ENCODE measurements at regions not wholly inside any gene's neighbourhood (a gene's known extent, or its start where the extent isn't known, plus 50 kb on each side); places are given as distances from the start of the nearest gene placed in this dataset.

DNA sequence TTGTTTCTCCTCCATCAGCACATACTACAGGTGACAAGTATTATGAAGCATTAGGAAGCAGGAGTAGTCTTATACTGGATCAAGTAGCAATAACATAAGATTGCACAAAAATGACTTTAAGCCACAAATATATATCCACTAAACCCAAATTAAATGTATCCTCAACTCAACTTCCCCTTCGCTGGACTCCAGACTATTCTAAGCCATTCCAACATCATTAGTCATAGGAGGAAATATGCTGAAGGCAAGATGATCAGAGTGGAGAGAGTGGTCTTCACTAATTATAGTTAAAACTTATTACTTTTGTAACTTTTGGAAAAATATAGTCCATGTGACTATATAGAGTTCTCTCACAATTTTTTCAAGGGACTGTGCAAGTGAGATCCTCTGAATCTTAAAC lies 390.7 kb upstream of the ZP4 start:
- peak; percentile 60 for DNase-seq (ENCODE audit: low read depth)

DNA sequence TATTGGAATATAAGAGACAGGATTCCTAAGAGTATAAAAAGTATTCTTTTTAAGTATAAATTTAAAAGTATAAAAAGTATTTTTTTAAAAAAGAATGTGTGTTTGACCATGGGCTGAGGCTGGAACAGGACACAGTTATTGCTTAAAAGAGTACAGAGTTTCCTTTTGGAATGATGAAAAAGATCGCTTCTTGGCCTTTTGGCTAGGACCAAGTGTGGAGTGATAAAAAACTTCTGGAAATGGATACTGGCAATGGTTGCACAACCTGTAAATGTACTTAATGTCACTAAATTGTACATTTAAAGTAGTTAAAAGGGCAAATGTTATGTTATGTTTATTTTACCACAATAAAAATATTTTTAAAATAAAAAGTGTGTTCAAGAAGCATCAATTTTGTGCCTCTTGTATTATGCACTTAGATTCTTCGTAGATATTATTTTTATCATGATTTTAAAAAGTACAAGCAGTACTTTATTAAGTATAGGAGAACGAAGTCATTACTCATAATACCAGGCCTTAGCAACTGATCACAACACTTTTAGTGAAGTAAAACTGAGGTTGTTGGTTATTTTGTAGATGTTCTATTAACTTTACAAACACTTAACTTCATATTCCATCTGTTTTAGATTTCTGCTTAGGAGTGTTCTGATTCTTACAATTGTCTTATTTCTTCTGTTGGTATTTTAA lies 389.1 kb upstream of the ZP4 start:
- no peak for DNase-seq (ENCODE audit: low read depth)

DNA sequence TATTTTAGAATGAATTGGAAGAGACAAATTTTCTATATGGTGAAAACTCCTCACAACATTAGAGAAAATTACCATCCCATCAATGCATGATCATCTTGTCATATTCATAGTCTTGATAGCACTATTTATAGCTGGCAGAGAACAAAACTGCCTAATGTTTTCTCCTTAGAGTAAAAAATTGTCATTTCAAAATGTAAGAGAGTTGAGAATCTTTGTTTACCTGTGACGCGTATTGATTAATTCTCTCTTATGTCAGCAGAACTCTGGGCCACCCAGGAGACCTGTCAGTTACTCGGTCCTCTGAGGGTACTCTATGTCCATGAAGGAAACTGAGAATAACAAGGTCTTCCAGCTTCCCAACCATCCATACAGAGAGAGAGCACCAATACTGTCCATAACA lies 381.4 kb upstream of the ZP4 start:
- no peak for DNase-seq (ENCODE audit: low read depth)

DNA sequence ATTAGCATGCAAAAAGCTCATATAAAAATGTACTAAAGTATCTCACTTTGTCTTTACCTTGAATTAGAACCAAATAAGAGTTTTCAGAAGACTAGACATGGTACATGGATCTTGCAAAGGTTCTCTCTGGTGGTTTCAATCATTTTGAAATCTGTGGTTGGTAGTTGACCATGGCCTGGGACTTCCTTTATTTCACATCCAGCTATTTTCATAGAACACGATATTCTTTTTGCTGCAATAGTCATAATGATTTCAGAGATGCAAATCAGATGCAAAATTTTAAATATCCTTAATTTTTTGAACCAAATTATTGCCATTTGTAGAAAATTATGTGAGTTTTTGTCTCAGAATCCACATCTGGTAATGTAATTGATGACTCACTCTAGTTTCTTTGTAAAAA lies 375.1 kb upstream of the ZP4 start:
- DNase-seq (ENCODE audit: low read depth): no peak

DNA sequence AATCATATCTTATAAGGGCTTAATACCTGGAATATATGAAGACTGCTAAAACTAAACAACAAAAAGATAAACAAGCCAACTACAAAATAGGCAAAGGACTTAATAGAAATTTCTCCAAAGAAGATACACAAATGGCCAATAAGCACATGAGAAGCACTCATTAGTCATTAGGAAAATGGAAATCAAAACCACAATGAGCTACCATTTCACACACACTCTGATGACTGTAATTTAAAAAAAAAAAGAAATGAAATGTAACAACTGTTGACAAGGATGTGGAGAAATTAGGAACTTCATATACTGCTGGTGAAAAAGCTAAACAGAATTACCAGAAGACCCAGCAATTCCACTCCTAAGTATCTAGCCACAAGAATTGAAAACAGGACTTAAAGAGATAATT lies 374.2 kb upstream of the ZP4 start:
- DNase-seq (ENCODE audit: low read depth): peak; percentile 7

DNA sequence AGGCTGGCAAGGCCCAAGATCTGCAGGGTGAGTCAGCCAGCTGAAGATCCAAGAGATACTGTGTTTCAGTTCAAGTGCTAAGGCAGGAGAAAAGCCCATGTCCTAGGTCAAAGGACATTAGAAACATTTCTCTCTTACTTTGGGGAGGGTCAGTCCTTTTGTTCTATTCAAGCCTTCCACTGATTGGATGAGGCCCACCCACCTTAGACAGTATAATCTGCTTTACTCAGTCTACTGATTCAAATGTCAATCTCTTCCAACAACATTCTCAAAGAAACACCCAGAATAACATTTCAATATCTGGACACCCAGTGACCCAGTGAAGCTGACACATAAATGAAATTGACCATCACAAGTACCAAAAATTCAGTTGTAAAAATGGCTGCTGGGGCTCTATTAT lies 367.8 kb upstream of the ZP4 start:
- DNase-seq (ENCODE audit: low read depth): no peak

DNA sequence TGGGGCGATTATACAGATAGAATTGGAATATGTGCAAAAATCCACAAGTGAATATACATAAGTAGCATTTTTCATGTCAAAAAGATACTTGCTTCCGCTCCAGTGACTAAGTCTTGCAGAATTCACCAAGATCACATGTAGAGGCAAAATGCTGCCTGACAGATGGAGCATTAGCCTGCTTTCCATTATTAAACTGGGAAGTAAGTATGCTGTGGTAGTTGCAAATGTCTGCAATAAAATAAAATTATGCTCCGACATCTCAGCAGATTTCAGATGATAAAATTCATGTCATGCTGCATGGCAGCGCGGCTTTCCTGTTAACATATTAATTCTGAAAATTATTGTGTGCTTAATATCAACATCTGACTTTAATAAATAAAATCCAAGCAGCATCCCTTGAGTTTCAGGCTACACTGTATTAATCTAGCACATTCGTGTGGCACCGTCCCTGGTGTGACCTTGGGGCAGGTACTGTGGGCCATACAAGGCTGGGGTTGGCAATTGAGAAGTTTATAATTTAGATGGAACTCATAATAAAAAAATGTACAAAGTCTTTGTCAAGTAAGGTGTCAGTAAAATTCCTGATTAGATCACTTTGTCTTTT lies 366.4 kb upstream of the ZP4 start:
- DNase-seq (ENCODE audit: low read depth): peak; percentile 53

DNA sequence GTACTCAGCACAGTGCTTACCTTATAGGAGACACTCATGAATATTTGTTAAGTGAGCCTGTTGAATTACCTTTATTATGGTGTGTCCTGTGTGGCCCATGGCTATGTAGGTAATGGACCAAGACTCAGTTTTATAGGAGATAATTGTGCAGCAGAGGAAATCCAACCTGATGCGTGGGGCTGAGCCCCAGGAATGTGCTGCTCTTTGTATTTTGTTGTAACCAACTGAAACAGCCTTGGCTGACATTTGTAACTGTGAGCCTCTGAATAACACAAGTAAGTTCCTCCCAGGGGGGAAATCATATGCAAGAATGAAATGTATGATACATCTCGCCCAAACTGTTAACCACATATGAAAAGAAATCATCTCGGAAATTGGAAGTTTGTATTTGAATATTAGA lies 364.2 kb upstream of the ZP4 start:
- DNase-seq (ENCODE audit: low read depth): no peak

DNA sequence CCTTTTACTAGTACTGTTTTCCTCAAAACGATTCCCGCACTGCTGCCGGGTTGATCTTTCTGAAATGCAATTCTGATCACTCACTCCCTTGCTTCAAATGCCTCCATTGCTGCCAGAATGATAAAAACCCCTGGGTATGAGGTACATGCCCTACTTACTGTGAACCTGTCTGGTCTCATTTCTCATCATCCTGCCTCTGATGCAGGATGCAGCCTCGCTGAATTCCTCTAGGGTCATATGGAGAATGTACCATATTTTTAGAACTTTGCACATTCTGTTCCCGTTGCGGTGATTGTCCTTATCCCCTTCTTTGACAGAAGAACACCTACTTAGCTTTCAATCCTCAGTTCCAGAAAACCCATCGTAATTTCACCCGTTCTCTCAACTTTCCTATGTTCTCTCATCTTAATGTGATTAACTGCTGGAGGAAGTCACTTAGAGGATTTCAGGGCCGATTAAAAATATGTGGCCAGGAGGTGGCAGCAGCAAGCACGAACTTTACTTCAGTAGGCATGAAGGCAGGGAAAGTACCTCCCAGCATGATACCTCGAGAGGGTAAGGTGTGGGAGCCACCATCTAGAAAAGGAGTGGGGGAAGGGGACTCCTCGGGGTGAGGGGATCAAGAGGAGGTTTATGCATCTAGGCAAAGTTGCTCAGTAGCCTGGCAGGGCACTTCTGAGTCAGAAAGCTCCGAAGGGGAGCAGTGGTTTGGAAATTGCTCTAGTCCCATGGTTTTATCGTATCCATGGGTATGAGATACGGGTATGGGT lies 361.5 kb upstream of the ZP4 start:
- DNase-seq (ENCODE audit: low read depth): peak; percentile 72

DNA sequence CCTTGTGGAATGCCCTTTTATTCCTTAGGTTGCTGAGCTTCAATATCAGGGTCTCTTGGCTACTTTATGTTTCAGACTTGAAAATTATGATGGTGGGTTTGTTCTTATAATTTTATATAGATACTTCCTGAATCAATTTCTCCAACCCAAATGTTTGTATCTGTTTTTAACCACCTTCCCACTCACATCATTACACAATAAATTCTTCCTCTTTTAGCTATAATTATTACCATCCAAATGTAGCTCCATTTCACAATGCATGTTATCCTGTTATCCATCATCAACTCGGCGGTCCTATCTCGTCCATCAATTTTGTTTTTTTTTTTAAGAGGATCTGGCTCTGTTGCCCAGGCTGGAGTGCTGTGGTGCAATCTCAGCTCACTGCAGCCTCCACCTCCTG lies 357.6 kb upstream of the ZP4 start:
- DNase-seq (ENCODE audit: low read depth): no peak

DNA sequence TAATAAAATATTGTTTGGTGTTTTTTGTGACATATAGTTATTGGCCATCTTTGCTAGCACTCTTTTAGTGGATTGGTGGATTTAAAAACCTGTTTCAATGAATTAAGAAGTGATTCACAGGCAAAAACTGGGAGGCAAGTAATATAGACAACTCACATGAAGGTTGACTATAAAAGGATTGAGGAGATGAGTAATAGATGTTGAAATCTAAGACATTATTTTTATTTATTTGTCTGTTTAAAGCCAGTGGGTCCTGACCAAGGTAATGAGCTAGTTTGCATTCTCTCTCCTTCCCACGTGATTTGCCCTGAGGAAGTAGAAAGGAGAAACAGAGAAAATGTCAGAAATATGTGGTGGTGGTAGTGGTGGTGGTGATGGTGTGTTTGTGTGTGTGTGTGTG lies 351.5 kb upstream of the ZP4 start:
- peak; percentile 42 for DNase-seq (ENCODE audit: low read depth)

DNA sequence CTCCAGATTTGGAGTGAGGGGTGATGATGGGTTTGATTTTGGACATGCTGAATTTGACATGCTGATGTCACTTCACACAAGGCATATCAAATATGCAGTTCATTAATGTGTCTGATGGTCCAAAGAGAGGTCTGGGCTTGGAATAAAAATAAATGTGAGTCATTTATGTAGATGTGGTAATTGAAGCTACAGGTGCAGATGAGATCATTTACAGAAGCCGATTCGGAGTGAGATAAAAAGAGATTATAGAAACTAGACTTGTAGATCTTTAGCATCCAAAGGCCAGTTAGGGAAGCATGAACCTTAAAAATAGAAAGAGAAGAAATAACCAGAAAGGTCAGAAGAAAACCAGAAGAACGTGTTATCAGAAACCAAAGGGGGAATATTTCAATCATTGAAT lies 350.9 kb upstream of the ZP4 start:
- DNase-seq (ENCODE audit: low read depth): no peak

DNA sequence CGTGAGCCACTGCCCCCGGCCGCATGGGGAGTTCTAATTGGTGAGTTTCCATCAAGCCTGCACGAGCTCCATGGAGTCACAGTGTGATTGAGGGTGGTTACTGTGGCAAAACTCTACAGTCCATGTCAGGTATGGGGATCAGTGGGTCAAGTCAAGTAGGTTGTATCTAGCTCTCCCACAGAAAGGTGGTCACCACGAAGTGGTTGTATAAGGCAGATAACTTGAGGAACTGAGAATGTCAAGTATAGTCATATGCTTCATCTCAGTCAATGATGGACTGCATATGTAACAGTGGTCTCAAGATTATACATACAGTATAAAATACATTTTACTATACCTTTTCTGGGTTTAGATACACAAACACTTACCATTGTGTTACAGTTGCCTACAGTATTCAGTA lies 348.6 kb upstream of the ZP4 start:
- no peak for DNase-seq (ENCODE audit: low read depth)

DNA sequence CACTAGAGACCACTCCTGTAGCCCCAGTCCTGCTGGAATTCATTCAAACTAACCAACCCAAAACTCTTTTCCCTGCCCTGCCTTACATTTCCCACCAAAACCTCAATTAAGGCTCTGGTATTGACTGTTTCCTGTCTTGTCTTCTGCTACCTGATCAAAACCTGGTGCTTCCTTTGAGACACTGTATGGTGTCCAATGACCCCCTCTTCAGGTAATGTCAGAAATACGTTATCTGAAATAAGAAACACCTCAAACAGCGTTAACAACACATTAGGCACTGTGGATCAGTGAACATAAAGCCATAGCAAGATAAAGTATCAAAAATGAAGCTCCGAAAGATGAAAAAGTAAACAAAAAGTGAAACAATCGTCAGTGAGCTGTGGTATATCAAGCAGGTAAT lies 343.2 kb upstream of the ZP4 start:
- DNase-seq (ENCODE audit: low read depth): no peak

DNA sequence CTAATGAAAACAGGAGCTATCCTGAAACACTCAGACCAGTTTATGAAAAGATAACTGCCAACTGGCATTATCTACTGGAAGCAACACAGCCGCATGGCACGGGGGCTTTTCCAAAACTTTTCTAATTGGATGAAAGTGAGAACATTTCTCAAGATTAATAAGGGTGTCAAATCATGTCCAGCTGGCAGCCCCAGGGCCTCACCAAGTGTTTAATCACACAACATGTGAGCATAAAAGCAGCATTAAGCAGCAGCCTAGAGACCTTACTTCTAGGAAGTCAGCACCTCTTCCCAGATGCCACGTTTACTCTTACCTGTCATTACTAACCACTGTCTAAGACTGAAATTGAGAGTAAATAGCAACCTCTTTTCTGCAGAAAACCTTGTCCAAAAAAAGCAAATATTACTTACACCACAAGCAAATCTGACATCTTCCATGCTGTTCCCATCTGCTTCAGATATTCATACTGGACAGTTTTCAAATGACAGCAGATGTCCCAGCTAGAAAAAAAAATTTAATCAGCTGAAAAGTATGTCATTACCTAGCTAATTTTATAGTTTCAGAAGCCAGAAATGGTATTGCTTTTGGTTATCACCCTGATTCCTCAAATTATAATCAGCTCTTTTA lies 341.5 kb upstream of the ZP4 start:
- DNase-seq (ENCODE audit: low read depth): no peak

DNA sequence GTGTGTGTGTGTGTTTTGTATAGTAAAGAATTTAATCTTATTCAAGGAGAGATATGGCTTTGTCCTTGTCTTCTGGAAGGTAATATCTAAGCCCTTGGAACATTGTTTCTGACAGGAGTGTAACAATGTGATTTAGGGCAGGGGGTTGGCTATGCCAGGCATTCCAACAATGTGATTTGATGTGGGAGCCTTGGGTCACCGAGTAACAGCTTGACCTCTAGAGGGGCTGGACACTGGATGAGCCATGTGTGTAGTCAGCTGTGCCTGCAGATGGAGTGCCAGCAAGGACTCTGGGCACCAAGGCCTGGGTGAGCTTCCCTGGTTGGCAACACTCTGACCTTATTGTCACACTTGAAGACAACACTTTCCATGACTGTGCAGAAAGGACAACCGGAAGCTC lies 336.1 kb upstream of the ZP4 start:
- no peak for DNase-seq (ENCODE audit: low read depth)

DNA sequence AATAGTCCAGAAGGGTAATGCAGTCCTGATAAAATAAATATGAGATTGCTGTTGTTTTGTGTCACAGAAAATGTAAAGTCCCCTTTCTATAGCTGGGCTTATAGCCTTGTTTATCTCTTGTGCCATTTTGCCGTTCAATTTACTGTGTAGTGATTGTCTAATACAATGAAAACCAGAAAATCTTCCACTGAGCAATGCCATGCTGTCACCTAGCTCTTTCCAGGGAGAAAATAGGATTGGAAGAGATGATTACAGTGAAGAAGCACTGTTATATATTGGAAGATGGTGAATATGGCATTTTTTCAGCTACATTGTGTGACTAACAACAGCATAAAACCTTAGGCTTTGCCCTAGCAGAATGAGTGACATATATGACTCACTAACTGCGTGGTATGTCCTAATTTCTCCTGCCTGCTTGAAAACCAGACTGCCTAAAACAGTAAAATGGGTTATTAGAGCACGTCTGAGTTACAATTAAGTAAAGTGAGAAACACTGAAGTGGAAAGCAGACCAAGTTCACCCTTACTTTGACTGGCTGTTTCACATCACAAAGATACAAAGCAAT lies 332.4 kb upstream of the ZP4 start:
- peak; percentile 75 for DNase-seq (ENCODE audit: low read depth)

DNA sequence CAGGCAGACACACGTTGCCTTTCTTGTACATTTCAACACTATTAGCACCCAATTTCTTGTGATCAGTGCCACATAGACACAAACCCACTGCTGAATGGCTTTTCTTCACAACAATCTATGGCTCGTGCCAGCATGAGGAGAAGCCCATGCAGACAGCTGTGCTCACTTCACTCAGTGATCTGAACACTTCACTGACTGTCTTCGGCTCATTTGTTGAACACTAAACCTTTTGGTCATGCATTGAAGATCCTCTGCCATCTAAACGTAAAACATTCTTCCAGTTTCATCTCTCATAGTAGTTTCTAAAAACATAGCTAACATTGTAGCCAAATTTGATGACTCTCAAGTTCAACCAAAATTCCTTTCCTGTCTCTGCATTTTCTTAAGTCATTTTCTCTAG lies 331.0 kb upstream of the ZP4 start:
- no peak for DNase-seq (ENCODE audit: low read depth)

DNA sequence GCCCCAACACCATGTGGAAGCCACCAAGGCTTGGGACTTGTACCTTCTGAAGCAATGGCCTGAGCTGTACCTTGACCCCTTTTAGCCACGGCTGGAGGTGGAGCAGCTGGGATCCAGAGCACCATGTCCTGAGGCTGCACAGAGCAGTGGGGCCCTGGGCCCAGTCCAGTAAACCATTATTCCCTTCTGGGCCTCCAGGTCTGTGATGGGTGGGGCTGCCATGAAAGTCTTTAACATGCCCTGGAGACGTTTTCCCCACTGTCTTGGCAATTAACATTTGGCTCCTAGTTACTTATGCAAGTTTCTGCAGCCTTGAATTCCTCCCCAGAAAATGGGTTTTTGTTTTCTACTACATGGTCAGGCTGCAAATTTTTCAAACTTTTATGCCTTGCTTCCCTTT lies 323.7 kb upstream of the ZP4 start:
- no peak for DNase-seq (ENCODE audit: low read depth)

DNA sequence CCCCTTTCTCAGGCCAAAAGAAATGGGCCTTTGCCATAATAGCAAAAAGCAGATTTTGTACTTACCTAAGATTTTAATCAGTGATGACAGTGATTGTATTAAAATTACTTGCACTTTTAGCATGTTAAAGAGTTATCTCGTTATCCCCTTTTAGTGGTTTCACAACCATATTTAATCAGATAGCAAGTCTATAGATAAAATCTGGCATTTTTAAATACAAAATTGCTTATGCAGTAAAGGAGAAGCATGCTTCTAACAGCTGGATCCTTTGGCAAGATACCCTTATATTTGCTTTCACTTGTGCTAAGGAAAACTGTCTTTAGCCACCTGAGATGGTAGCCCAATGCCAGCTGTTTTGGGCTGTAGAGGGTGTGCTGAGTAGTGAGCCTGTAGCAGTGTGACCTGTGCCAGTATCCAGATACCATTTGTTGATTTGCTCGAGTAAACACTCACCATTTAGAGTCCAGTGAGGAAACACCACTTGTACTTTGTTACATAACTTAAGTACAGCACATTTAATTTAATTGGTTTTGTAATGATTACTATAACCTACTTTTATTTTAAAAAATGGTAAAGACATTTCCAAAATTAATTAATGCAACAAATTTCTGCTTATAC lies 314.4 kb upstream of the ZP4 start:
- no peak for DNase-seq (ENCODE audit: low read depth)

DNA sequence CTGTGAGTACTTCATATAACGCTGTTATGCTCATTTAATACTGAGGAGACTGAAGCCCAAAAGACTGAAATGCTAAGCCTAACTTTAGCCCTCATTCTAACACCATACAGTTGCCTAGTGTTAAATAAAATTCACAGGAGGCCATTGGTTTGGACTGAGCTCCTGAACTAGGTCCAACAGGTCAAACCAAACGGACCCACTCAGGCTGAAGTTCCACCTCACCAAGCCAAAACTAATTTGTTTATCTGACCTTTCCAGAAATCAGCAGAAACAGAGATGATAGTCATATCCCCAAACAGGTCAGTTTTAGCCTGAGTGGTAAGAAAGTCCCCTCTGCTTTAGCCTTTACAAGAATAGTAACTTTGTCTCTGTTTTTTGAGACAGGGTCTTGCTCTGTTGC lies 311.3 kb upstream of the ZP4 start:
- no peak for DNase-seq (ENCODE audit: low read depth)

DNA sequence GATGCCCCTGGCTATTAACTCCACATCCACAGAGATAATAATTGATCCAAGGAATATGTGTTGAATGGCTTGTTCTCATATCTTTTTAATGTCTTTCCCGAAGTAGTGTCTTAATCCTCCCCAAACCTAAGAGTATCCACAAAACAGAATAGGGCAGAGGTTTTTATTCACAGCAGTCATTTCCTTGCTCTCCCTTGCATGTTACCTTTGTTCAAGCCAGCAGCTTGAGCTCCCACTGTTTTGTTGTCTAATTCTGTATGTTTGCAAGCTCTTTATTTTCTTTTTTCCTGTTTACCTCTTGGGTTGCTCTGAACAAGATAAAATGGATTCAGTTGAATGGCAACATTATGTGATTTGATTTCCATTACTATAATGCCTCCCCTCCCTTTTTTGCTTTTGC lies 308.6 kb upstream of the ZP4 start:
- no peak for DNase-seq (ENCODE audit: low read depth)

Measured in ELR (cell line).